HG03469 (cell line): ENCODE measurements at regions not wholly inside any gene's neighbourhood (a gene's known extent, or its start where the extent isn't known, plus 50 kb on each side); places are given as distances from the start of the nearest gene placed in this dataset.

Experiments used
- ATAC-seq: cut with Tn5 transposase; IDR thresholded peaks from one replicate; pipeline ENCODE4 v1.9.1; 2021; ENCODE audit warnings: mild to moderate bottlenecking, moderate library complexity, moderate number of reproducible peaks; ENCODE audit not compliant: unreplicated experiment

GRCh38 chr1:228914700-228915099 lies 179.4 kb downstream of the RHOU start:
- ATAC-seq, result no peak

DNA sequence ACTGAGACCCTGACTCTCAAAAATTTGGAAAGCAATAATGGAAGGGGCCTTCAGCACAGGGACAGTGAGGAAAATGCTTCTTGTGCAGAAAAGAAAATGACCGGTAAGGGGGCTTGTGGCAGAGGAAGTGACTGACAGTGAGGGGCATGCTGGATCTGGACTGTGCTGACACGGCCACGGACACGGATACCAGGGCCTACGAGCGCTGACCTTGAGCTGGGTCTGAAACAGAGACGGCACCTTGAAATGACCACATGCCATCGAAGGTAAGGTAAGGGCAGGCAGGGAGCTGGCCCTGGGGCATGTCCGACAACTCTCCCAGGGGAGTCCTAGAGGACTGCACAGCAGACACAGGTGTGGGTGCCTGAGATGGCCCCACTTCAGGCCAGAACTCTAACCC lies 182.1 kb downstream of the RHOU start:
- no peak for ATAC-seq

GRCh38 chr1:228917755-228918154 lies 182.5 kb downstream of the RHOU start:
- no peak for ATAC-seq

GRCh38 chr1:228918335-228918734 lies 183.1 kb downstream of the RHOU start:
- no peak for ATAC-seq

DNA sequence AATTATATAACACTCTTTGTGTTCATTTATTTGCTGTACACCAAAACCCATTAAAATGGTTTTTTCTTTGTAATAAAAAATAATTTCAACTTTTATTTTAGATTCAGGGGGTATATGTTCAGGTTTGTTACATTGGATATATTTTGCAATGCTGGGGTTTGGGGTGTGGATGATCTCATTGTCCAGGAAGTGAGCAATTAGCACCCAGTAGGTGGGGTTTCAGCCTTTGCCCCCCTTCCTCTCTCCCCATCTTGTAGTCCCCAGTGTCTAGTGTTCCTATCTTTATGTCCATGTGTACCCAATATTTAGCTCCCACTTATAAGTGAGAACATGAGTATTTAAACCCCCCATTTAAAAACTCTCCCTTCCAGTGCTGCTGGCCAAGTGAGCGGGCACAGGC lies 184.6 kb downstream of the RHOU start:
- ATAC-seq, result no peak

DNA sequence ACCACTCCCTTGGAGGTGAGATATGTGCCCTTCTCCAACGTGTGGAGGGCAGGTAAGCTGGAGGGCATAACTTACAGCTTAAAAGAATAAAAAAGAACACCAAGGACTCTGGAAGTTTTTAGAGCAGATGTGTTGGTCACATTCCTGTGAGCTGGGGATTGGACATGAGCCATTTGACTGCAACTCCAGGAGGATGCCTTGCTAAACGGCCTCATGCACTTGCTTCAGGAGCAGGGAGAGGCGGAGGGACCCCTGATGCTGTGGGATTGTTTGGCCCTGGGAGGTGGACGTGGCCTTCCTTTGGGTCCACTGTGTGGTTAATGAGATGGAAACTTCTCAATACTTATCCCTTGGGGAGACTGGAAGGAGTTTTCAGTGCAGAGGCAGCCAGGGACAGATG lies 185.6 kb downstream of the RHOU start:
- no peak for ATAC-seq

- no peak for ATAC-seq
Measured at GRCh38 chr1:228921481-228921880, 186.2 kb downstream of the RHOU start.

- ATAC-seq, result no peak
Measured at GRCh38 chr1:228922722-228923376, 187.6 kb downstream of the RHOU start.

DNA sequence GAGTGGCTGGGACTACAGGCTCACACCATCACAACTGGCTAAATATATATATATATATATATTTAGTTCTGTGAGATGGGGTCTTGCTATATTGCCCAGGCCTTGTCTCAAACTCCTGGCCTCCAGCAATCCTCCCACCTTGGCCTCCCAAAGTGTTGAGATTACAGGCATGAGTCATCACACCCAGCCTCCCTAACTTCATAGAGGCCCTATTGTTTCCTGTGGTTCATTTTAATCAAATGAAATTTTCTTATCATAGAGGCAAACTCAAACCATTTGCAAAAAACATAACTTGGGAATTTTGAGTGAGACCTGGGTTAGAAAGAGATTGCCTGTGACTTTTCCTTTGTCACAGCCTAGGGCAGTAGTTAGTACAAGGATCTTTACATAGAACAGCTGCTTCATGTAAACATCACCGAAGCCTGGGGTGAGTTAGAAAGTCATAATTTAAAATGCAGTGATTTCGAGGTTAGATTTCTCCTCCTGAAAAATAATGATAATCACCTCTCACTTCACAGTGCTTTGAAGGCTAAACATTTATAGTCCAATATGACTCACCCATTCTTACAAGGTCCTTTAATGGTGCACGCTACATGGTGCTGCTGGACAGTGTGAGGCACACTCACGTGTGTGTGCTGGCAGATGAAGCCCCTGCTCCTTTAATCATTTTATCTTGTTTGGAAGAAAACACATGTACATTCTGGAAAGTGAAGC lies 188.9 kb downstream of the RHOU start:
- ATAC-seq, result no peak

DNA sequence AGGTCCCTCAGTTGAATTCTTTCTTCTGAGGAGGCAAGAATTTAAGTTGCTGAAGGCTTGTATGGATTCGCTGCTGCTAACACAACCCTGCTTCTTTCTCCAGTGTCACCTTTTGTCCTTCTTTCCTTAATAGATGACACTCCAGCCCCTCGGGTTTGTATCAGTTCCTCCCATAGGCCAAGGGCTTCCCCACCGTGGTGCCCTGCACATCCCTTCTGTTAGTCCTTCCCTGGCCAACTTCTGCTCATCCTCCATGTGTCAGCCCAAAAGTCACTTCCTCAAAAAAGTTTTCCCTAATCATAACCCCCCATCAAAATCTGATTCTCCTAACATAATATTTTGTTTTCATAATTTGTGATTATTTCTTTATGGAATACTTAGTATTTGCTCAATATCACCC lies 190.4 kb downstream of the RHOU start:
- no peak for ATAC-seq

GRCh38 chr1:228927421-228927820 lies 192.1 kb downstream of the RHOU start:
- no peak for ATAC-seq

DNA sequence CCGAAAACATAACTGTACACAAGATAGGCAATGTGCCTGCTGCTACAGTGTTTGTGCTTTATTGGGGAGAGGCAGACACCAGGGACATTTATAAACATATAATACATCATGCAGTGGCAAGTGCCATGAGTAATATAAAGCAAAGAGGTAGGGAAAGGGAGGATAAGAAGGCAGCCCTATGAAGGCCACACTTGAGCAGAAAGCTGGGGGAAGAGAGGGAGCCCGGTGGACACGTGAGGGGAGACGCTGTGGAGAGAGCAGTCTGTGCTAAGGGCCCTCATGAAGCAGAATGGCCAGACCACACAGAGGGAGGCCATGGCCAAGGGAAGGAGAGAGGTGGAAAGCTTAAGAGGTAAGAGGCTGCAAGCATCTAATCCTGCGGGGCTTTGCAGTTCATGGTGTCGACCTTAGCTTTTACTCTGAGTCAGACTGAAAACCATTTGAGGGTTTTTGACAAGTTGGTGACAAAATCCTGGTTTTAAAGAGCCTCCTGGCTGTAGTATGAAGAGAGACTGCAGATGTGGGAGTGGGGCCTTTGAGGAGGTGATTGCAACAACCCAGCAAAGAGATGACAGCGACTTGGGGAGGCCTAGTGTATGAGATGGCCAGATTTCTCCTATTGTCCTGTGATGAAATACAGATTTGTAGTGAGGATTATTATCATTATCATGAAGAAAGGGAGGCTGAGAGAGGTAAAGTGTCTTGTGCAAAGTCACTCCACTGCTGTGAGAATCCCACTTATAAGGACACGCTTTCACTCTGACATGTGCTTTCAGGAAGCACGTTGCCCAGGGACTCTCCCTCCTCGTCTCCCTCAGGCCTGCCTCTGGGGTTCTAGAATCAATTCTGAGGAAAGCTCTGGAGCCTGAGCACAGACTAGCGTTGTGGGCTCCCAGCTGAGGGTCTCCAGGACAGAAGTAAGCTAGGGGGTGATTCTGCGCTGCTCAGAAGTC lies 192.9 kb downstream of the RHOU start:
- ATAC-seq, result no peak

- ATAC-seq, result no peak
Measured at GRCh38 chr1:228929476-228930027, 194.3 kb downstream of the RHOU start.

DNA sequence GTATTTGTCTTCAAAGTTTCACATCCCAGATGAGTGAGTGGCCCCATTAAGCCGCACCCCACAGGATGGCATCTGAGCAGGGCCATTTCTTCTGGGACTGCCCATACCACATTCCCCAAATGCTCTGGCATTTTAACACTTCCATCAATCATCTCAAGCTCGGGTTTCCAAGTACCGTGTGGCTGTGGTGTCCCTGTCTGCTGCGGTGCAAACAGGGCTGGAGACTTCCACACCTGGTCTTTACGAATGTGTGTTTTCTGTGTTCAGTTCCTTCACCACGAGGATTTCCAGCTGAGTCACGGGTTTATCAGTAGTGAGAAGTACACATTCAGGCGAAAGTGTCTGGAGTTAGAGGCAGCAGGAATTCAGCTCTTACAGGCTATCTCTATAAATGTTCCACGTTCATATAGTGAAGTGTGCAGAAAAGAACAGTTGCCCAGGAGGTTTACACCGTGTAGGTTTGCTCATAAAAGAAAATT lies 195.2 kb downstream of the RHOU start:
- no peak for ATAC-seq

DNA sequence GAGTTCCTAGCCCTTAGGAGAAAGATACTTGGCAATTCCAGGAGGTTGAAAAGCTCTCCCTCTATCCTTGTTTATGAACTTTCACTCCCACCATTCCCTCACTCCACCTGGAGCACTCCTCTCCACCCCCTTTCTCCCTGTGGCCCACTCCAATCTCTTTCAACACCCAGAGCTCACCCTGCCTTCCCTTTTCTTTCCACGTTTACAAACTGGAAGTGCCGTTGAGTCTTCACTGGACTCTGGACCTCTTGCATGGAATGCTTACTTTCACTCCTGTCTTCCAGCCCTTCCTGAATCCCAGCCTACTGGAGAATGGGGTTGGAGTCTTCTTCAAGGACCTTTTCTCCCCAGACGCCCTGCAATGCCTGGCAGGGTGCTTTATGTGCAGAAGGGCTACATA lies 198.5 kb downstream of the RHOU start:
- ATAC-seq, result no peak

- ATAC-seq, result no peak
Measured at GRCh38 chr1:228935198-228935663, 200.0 kb downstream of the RHOU start.

- ATAC-seq, result no peak
Measured at GRCh38 chr1:228935855-228936727, 200.8 kb downstream of the RHOU start.

GRCh38 chr1:228936881-228937280 lies 201.6 kb downstream of the RHOU start:
- ATAC-seq, result no peak

- no peak for ATAC-seq
Measured at GRCh38 chr1:228937351-228937750, 202.1 kb downstream of the RHOU start.
